ENCODE measurements at regions not wholly inside any gene's neighbourhood (a gene's known extent, or its start where the extent isn't known, plus 50 kb on each side); places are given as distances from the start of the nearest gene placed in this dataset.
"Not testable (repeated sequence)": the region's sequence is repeated elsewhere in the genome, so short reads cannot be mapped to it uniquely, and the experiment has no call there.

GRCh38 chr14:43003845-43004244 lies 1397.2 kb downstream of the LRFN5 start:
- H3K4me3 ChIP-seq (ENCODE audit: low read depth, low read length): no peak overlapping the region
- no peaks in the 10 kb centered on the region for H3K36me3 ChIP-seq (ENCODE audit: insufficient read depth, low read length)
- H3K27me3 ChIP-seq (ENCODE audit: insufficient read depth, low read length): no peaks in the 10 kb centered on the region
- H3K27ac ChIP-seq (ENCODE audit: low read depth, low read length): no peak overlapping the region
- no peak overlapping the region for H2AFZ ChIP-seq (ENCODE audit: low read length, unreplicated experiment)
- H3K79me2 ChIP-seq (ENCODE audit: control insufficient read depth, insufficient read depth, low read length, unreplicated experiment): no peaks in the 10 kb centered on the region
- H3K4me1 ChIP-seq (ENCODE audit: control insufficient read depth, insufficient read depth, low read length, unreplicated experiment): no peaks in the 10 kb centered on the region

- H2AFZ ChIP-seq (ENCODE audit: low read length, unreplicated experiment): no peak overlapping the region
- no peak overlapping the region for H3K27ac ChIP-seq (ENCODE audit: low read depth, low read length)
- H3K27me3 ChIP-seq (ENCODE audit: insufficient read depth, low read length): no peaks in the 10 kb centered on the region
- no peaks in the 10 kb centered on the region for H3K79me2 ChIP-seq (ENCODE audit: control insufficient read depth, insufficient read depth, low read length, unreplicated experiment)
- no peaks in the 10 kb centered on the region for H3K4me1 ChIP-seq (ENCODE audit: control insufficient read depth, insufficient read depth, low read length, unreplicated experiment)
- no peaks in the 10 kb centered on the region for H3K36me3 ChIP-seq (ENCODE audit: insufficient read depth, low read length)
- H3K4me3 ChIP-seq (ENCODE audit: low read depth, low read length): no peak overlapping the region
Measured at GRCh38 chr14:43001731-43002130, 1395.1 kb downstream of the LRFN5 start.

GRCh38 chr14:42994051-42994736 lies 1387.5 kb downstream of the LRFN5 start:
- H3K4me3 ChIP-seq (ENCODE audit: low read depth, low read length): no peak overlapping the region
- H3K27ac ChIP-seq (ENCODE audit: low read depth, low read length): no peak overlapping the region
- H3K79me2 ChIP-seq (ENCODE audit: control insufficient read depth, insufficient read depth, low read length, unreplicated experiment): no peaks in the 10 kb centered on the region
- H3K27me3 ChIP-seq (ENCODE audit: insufficient read depth, low read length): no peaks in the 10 kb centered on the region
- no peaks in the 10 kb centered on the region for H3K4me1 ChIP-seq (ENCODE audit: control insufficient read depth, insufficient read depth, low read length, unreplicated experiment)
- no peak overlapping the region for H2AFZ ChIP-seq (ENCODE audit: low read length, unreplicated experiment)
- no peaks in the 10 kb centered on the region for H3K36me3 ChIP-seq (ENCODE audit: insufficient read depth, low read length)

- no peak overlapping the region for H2AFZ ChIP-seq (ENCODE audit: low read length, unreplicated experiment)
- no peaks in the 10 kb centered on the region for H3K4me1 ChIP-seq (ENCODE audit: control insufficient read depth, insufficient read depth, low read length, unreplicated experiment)
- H3K27ac ChIP-seq (ENCODE audit: low read depth, low read length): no peak overlapping the region
- H3K4me3 ChIP-seq (ENCODE audit: low read depth, low read length): no peak overlapping the region
- H3K27me3 ChIP-seq (ENCODE audit: insufficient read depth, low read length): no peaks in the 10 kb centered on the region
- no peaks in the 10 kb centered on the region for H3K79me2 ChIP-seq (ENCODE audit: control insufficient read depth, insufficient read depth, low read length, unreplicated experiment)
- H3K36me3 ChIP-seq (ENCODE audit: insufficient read depth, low read length): no peaks in the 10 kb centered on the region
Measured at GRCh38 chr14:42992930-42993329, 1386.3 kb downstream of the LRFN5 start.

GRCh38 chr14:42980419-42980818 lies 1373.7 kb downstream of the LRFN5 start:
- no peak overlapping the region for H2AFZ ChIP-seq (ENCODE audit: low read length, unreplicated experiment)
- no peaks in the 10 kb centered on the region for H3K27me3 ChIP-seq (ENCODE audit: insufficient read depth, low read length)
- H3K4me1 ChIP-seq (ENCODE audit: control insufficient read depth, insufficient read depth, low read length, unreplicated experiment): no peaks in the 10 kb centered on the region
- no peak overlapping the region for H3K4me3 ChIP-seq (ENCODE audit: low read depth, low read length)
- no peaks in the 10 kb centered on the region for H3K36me3 ChIP-seq (ENCODE audit: insufficient read depth, low read length)
- H3K27ac ChIP-seq (ENCODE audit: low read depth, low read length): no peak overlapping the region
- no peaks in the 10 kb centered on the region for H3K79me2 ChIP-seq (ENCODE audit: control insufficient read depth, insufficient read depth, low read length, unreplicated experiment)

- not testable (repeated sequence) for H3K4me1 ChIP-seq (ENCODE audit: control insufficient read depth, insufficient read depth, low read length, unreplicated experiment); H3K36me3 ChIP-seq (ENCODE audit: insufficient read depth, low read length); H3K27ac ChIP-seq (ENCODE audit: low read depth, low read length); H3K27me3 ChIP-seq (ENCODE audit: insufficient read depth, low read length); H3K4me3 ChIP-seq (ENCODE audit: low read depth, low read length); H3K79me2 ChIP-seq (ENCODE audit: control insufficient read depth, insufficient read depth, low read length, unreplicated experiment); H2AFZ ChIP-seq (ENCODE audit: low read length, unreplicated experiment)
Measured at GRCh38 chr14:42973171-42973570, 1366.5 kb downstream of the LRFN5 start.

- Histone ChIP-seq H3K27me3 (ENCODE audit: insufficient read depth, low read length) (no peaks in the 10 kb centered on the region), H3K4me1 (ENCODE audit: control insufficient read depth, insufficient read depth, low read length, unreplicated experiment) (no peaks in the 10 kb centered on the region), H3K36me3 (ENCODE audit: insufficient read depth, low read length) (no peaks in the 10 kb centered on the region), H2AFZ (ENCODE audit: low read length, unreplicated experiment) (no peak overlapping the region), H3K4me3 (ENCODE audit: low read depth, low read length) (no peak overlapping the region), H3K79me2 (ENCODE audit: control insufficient read depth, insufficient read depth, low read length, unreplicated experiment) (no peaks in the 10 kb centered on the region), H3K27ac (ENCODE audit: low read depth, low read length) (no peak overlapping the region)
Measured at GRCh38 chr14:42965512-42965911, 1358.8 kb downstream of the LRFN5 start.

GRCh38 chr14:42961509-42961908 lies 1354.8 kb downstream of the LRFN5 start:
- no peaks in the 10 kb centered on the region for H3K27me3 ChIP-seq (ENCODE audit: insufficient read depth, low read length)
- no peaks in the 10 kb centered on the region for H3K79me2 ChIP-seq (ENCODE audit: control insufficient read depth, insufficient read depth, low read length, unreplicated experiment)
- H3K27ac ChIP-seq (ENCODE audit: low read depth, low read length): no peak overlapping the region
- no peaks in the 10 kb centered on the region for H3K4me1 ChIP-seq (ENCODE audit: control insufficient read depth, insufficient read depth, low read length, unreplicated experiment)
- H2AFZ ChIP-seq (ENCODE audit: low read length, unreplicated experiment): no peak overlapping the region
- H3K4me3 ChIP-seq (ENCODE audit: low read depth, low read length): no peak overlapping the region
- H3K36me3 ChIP-seq (ENCODE audit: insufficient read depth, low read length): no peaks in the 10 kb centered on the region

- Histone ChIP-seq H3K79me2 (ENCODE audit: control insufficient read depth, insufficient read depth, low read length, unreplicated experiment) (no peaks in the 10 kb centered on the region), H3K36me3 (ENCODE audit: insufficient read depth, low read length) (no peaks in the 10 kb centered on the region), H3K4me1 (ENCODE audit: control insufficient read depth, insufficient read depth, low read length, unreplicated experiment) (no peaks in the 10 kb centered on the region), H3K27ac (ENCODE audit: low read depth, low read length) (no peak overlapping the region), H3K4me3 (ENCODE audit: low read depth, low read length) (no peak overlapping the region), H3K27me3 (ENCODE audit: insufficient read depth, low read length) (no peaks in the 10 kb centered on the region), H2AFZ (ENCODE audit: low read length, unreplicated experiment) (no peak overlapping the region)
Measured at GRCh38 chr14:42950363-42950762, 1343.7 kb downstream of the LRFN5 start.

GRCh38 chr14:42947991-42948390 lies 1341.3 kb downstream of the LRFN5 start:
- H3K27ac ChIP-seq (ENCODE audit: low read depth, low read length): no peak overlapping the region
- no peak overlapping the region for H3K4me3 ChIP-seq (ENCODE audit: low read depth, low read length)
- no peaks in the 10 kb centered on the region for H3K27me3 ChIP-seq (ENCODE audit: insufficient read depth, low read length)
- H3K79me2 ChIP-seq (ENCODE audit: control insufficient read depth, insufficient read depth, low read length, unreplicated experiment): no peaks in the 10 kb centered on the region
- H2AFZ ChIP-seq (ENCODE audit: low read length, unreplicated experiment): no peak overlapping the region
- H3K4me1 ChIP-seq (ENCODE audit: control insufficient read depth, insufficient read depth, low read length, unreplicated experiment): no peaks in the 10 kb centered on the region
- H3K36me3 ChIP-seq (ENCODE audit: insufficient read depth, low read length): no peaks in the 10 kb centered on the region

GRCh38 chr14:42944284-42944683 lies 1337.6 kb downstream of the LRFN5 start:
- Histone ChIP-seq H3K4me1 (ENCODE audit: control insufficient read depth, insufficient read depth, low read length, unreplicated experiment) (no peaks in the 10 kb centered on the region), H2AFZ (ENCODE audit: low read length, unreplicated experiment) (no peak overlapping the region), H3K36me3 (ENCODE audit: insufficient read depth, low read length) (no peaks in the 10 kb centered on the region), H3K4me3 (ENCODE audit: low read depth, low read length) (no peak overlapping the region), H3K27me3 (ENCODE audit: insufficient read depth, low read length) (no peaks in the 10 kb centered on the region), H3K79me2 (ENCODE audit: control insufficient read depth, insufficient read depth, low read length, unreplicated experiment) (no peaks in the 10 kb centered on the region), H3K27ac (ENCODE audit: low read depth, low read length) (no peak overlapping the region)

All from ACC112 (cell line).